ENCODE measurements at regions not wholly inside any gene's neighbourhood (a gene's known extent, or its start where the extent isn't known, plus 50 kb on each side); places are given as distances from the start of the nearest gene placed in this dataset.
"Not testable (repeated sequence)": the region's sequence is repeated elsewhere in the genome, so short reads cannot be mapped to it uniquely, and the experiment has no call there.

DNA sequence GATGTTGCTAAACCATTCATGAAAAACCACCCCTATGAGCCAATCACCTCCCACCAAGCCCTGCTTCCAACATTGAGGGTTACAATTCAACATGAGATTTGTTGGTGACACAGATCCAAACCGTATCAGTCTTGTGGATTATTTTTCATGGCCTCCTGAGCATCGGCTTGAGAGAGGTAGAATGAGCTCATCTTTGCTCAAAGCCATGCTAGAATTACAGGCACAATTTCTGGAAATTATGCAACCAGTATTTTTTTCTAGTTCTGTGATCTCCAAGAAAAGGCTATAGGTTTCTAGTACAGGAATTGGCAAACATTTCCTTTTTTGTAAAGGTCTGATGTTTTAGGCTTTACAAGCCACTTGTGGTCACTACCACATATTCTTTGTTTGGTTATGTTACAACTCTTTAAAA, 219.4 kb downstream of the DUSP10 start:
- peaks cover 2% of the 10 kb centered on the region for H3K27me3 Mint-ChIP-seq (ENCODE audit: low read depth)
- no peak overlapping the region for H3K27ac Mint-ChIP-seq (ENCODE audit: unreplicated experiment)
- H3K9me3 Mint-ChIP-seq (ENCODE audit: low read depth): peaks cover 2% of the 10 kb centered on the region
- TF ChIP-seq, protein P1, sequence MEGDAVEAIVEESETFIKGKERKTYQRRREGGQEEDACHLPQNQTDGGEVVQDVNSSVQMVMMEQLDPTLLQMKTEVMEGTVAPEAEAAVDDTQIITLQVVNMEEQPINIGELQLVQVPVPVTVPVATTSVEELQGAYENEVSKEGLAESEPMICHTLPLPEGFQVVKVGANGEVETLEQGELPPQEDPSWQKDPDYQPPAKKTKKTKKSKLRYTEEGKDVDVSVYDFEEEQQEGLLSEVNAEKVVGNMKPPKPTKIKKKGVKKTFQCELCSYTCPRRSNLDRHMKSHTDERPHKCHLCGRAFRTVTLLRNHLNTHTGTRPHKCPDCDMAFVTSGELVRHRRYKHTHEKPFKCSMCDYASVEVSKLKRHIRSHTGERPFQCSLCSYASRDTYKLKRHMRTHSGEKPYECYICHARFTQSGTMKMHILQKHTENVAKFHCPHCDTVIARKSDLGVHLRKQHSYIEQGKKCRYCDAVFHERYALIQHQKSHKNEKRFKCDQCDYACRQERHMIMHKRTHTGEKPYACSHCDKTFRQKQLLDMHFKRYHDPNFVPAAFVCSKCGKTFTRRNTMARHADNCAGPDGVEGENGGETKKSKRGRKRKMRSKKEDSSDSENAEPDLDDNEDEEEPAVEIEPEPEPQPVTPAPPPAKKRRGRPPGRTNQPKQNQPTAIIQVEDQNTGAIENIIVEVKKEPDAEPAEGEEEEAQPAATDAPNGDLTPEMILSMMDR (IDR thresholded peaks at IDR 0.05): no peak
- DNase-seq (ENCODE audit: low spot score): no peak
- no peaks in the 10 kb centered on the region for H3K36me3 Mint-ChIP-seq (ENCODE audit: low read depth)
- no peaks in the 10 kb centered on the region for H3K4me1 Mint-ChIP-seq (ENCODE audit: low read depth)
- H3K4me3 Mint-ChIP-seq (ENCODE audit: unreplicated experiment): no peak overlapping the region

- H3K9me3 Mint-ChIP-seq (ENCODE audit: low read depth): peaks cover 2% of the 10 kb centered on the region
- H3K36me3 Mint-ChIP-seq (ENCODE audit: low read depth): no peaks in the 10 kb centered on the region
- no peaks in the 10 kb centered on the region for H3K4me1 Mint-ChIP-seq (ENCODE audit: low read depth)
- TF ChIP-seq, protein P1 (IDR thresholded peaks at IDR 0.05): no peak
- DNase-seq (ENCODE audit: low spot score): no peak
- no peak overlapping the region for H3K27ac Mint-ChIP-seq (ENCODE audit: unreplicated experiment)
- H3K4me3 Mint-ChIP-seq (ENCODE audit: unreplicated experiment): no peak overlapping the region
- peaks cover 4% of the 10 kb centered on the region for H3K27me3 Mint-ChIP-seq (ENCODE audit: low read depth)
Measured at GRCh38 chr1:221525749-221526148, 216.1 kb downstream of the DUSP10 start.

DNA sequence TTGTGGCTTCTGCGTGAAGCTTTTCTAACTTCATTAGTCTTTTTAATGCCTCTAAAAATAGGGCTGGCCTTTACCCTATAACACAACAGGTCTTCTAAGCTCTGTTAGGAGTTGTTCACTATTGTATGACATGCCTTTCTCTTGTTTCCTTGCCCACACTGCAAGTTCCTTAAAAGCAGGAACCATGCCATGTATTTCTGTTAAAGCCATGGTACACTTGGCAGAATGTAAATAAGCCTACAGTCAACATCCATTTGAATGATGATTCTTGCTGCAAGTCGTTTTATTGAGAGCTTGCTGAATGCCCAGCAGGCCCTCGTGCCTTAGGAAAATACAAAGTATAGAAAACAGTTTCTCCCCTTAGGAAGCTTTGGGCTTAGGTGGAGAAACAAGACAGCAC, 214.6 kb downstream of the DUSP10 start:
- TF ChIP-seq, protein P1 (IDR thresholded peaks at IDR 0.05): no peak
- Mint-ChIP-seq H3K27ac (ENCODE audit: unreplicated experiment) (no peak overlapping the region), H3K36me3 (ENCODE audit: low read depth) (no peaks in the 10 kb centered on the region), H3K4me1 (ENCODE audit: low read depth) (no peaks in the 10 kb centered on the region), H3K27me3 (ENCODE audit: low read depth) (peaks cover 16% of the 10 kb centered on the region), H3K4me3 (ENCODE audit: unreplicated experiment) (no peak overlapping the region), H3K9me3 (ENCODE audit: low read depth) (peaks cover 2% of the 10 kb centered on the region)
- DNase-seq (ENCODE audit: low spot score): no peak

GRCh38 chr1:221527886-221528624, 213.8 kb downstream of the DUSP10 start:
- H3K9me3 Mint-ChIP-seq (ENCODE audit: low read depth): peaks cover 2% of the 10 kb centered on the region
- no peak overlapping the region for H3K27ac Mint-ChIP-seq (ENCODE audit: unreplicated experiment)
- H3K4me1 Mint-ChIP-seq (ENCODE audit: low read depth): no peaks in the 10 kb centered on the region
- H3K4me3 Mint-ChIP-seq (ENCODE audit: unreplicated experiment): no peak overlapping the region
- TF ChIP-seq, protein P1 (IDR thresholded peaks at IDR 0.05): no peak
- H3K36me3 Mint-ChIP-seq (ENCODE audit: low read depth): no peaks in the 10 kb centered on the region
- H3K27me3 Mint-ChIP-seq (ENCODE audit: low read depth): peaks cover 16% of the 10 kb centered on the region
- no peak for DNase-seq (ENCODE audit: low spot score)

GRCh38 chr1:221530159-221530558, 211.7 kb downstream of the DUSP10 start:
- H3K36me3 Mint-ChIP-seq (ENCODE audit: low read depth); H3K27ac Mint-ChIP-seq (ENCODE audit: unreplicated experiment); DNase-seq (ENCODE audit: low spot score); H3K4me3 Mint-ChIP-seq (ENCODE audit: unreplicated experiment); H3K4me1 Mint-ChIP-seq (ENCODE audit: low read depth); H3K9me3 Mint-ChIP-seq (ENCODE audit: low read depth): not testable (repeated sequence)
- H3K27me3 Mint-ChIP-seq (ENCODE audit: low read depth): peaks cover 16% of the 10 kb centered on the region

DNA sequence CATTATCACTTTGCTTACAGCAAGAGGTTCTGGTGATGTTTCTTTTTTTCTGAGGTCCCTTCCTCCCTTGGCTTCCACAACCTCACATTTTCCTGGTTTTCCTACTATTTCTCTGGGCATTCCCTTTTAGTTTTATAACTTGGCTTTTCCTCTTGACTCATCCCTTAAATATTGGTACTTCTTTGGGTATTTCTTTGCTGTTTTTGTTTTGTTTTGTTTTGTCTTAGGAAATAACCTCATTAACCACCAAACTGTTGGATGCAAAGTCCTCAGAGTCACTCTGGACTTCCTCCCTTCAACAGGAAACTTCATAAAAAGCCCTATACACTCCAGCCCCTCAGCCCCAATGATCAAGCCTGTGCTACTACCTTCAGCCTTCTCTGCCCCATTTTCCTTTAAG, 211.1 kb downstream of the DUSP10 start:
- Mint-ChIP-seq H3K4me3 (ENCODE audit: unreplicated experiment) (no peak overlapping the region), H3K4me1 (ENCODE audit: low read depth) (no peaks in the 10 kb centered on the region), H3K9me3 (ENCODE audit: low read depth) (peaks cover 2% of the 10 kb centered on the region), H3K27me3 (ENCODE audit: low read depth) (peaks cover 19% of the 10 kb centered on the region), H3K27ac (ENCODE audit: unreplicated experiment) (no peak overlapping the region), H3K36me3 (ENCODE audit: low read depth) (no peaks in the 10 kb centered on the region)
- TF ChIP-seq, protein P1 (IDR thresholded peaks at IDR 0.05): no peak
- no peak for DNase-seq (ENCODE audit: low spot score)
